SK-N-SH (cell line): ENCODE measurements at regions not wholly inside any gene's neighbourhood (a gene's known extent, or its start where the extent isn't known, plus 50 kb on each side); places are given as distances from the start of the nearest gene placed in this dataset.

Experiments used
- CTCF ChIA-PET: fragments of 300-600, 350-600 bp; formaldehyde crosslinking; extraction: SDS; loops from one replicate; lab custom pipeline; 2021; lab: Yijun Ruan, JAX
- POLR2A ChIA-PET: fragments of 350-600 bp; sonication (Branson Sonifier 250); formaldehyde crosslinking; extraction: SDS; loops from one replicate; lab custom pipeline; 2020; ENCODE audit warnings: antibody characterized with exemption, inconsistent platforms; lab: Yijun Ruan, JAX
- DNase-seq: peaks from one replicate; pipeline ENCODE4 v3.0.0; 2012
- H2AFZ ChIP-seq: fragments of 200-600 bp; sonication (generic); 2 replicates; pipeline ENCODE4 v1.8.1; 2016; ENCODE audit warnings: antibody characterized with exemption, mild to moderate bottlenecking, low read depth
- H3F3A ChIP-seq: fragments of 200-600 bp; sonication (generic); replicated peaks from 2 replicates; pipeline ENCODE3; 2016; ENCODE audit warnings: antibody characterized with exemption, mild to moderate bottlenecking; ENCODE audit not compliant: insufficient read depth
- H3K27ac ChIP-seq, 2 experiments: fragments of 200-500 bp in 1 of 2; fragments of 200-600 bp in 1 of 2; sonication (Bioruptor generic) in 1 of 2; sonication (generic), shearing (Covaris generic) in 1 of 2; 2 replicates each; pipeline versions ENCODE4 v1.5.1 to v1.6.1; 2014 to 2016; ENCODE audit warnings: low read depth in 2 of 2, inconsistent platforms in 1 of 2, low read length in 1 of 2, mild to moderate bottlenecking in 1 of 2, mixed read lengths in 1 of 2
- H3K27me3 ChIP-seq: fragments of 200-600 bp; sonication (generic), shearing (Covaris generic); 2 replicates; pipeline ENCODE4 v1.6.1; 2016; ENCODE audit warnings: mixed run types; ENCODE audit not compliant: insufficient read depth
- H3K36me3 ChIP-seq, 2 experiments: fragments of 200-500 bp in 1 of 2; fragments of 200-600 bp in 1 of 2; sonication (Bioruptor generic) in 1 of 2; sonication (generic) in 1 of 2; replicated peaks in 1 of 2; 2 replicates each; pipeline versions ENCODE3 to v1.5.1; 2014 to 2016; ENCODE audit warnings: low read length in 1 of 2, mild to moderate bottlenecking in 1 of 2; ENCODE audit not compliant: insufficient read depth in 2 of 2, control insufficient read depth in 1 of 2
- H3K4me1 ChIP-seq, 2 experiments: fragments of 200-500 bp in 1 of 2; fragments of 200-600 bp in 1 of 2; sonication (Bioruptor generic) in 1 of 2; sonication (generic), shearing (Covaris generic) in 1 of 2; 2 replicates each; pipeline versions ENCODE4 v1.5.1 to v1.6.1; 2014 to 2016; ENCODE audit warnings: low read depth in 1 of 2, low read length in 1 of 2, mixed run types in 1 of 2; ENCODE audit not compliant: insufficient read depth in 2 of 2, control insufficient read depth in 1 of 2
- H3K4me2 ChIP-seq: fragments of 200-600 bp; sonication (generic), shearing (Covaris generic); 2 replicates; pipeline ENCODE4 v1.6.1; 2017; ENCODE audit warnings: mixed run types
- H3K4me3 ChIP-seq, 2 experiments: fragments of 200-500 bp in 1 of 2; fragments of 200-600 bp in 1 of 2; sonication (Bioruptor generic) in 1 of 2; sonication (generic), shearing (Covaris generic) in 1 of 2; 2 replicates each; pipeline versions ENCODE4 v1.5.1 to v1.8.1; 2014 to 2016; ENCODE audit warnings: low read depth in 2 of 2, inconsistent platforms in 1 of 2, low read length in 1 of 2, mild to moderate bottlenecking in 1 of 2, mixed read lengths in 1 of 2, moderate library complexity in 1 of 2
- H3K79me2 ChIP-seq: fragments of 200-600 bp; sonication (generic); 2 replicates; pipeline ENCODE4 v1.8.1; 2017; ENCODE audit warnings: mild to moderate bottlenecking; ENCODE audit not compliant: insufficient read depth
- H3K9ac ChIP-seq: fragments of 200-600 bp; sonication (generic); 2 replicates; pipeline ENCODE4 v1.6.1; 2017; ENCODE audit warnings: mixed run types
- H3K9me2 ChIP-seq: fragments of 200-600 bp; sonication (generic); 2 replicates; pipeline ENCODE4 v1.6.1; 2017; ENCODE audit warnings: mixed run types
- H3K9me3 ChIP-seq: fragments of 200-600 bp; sonication (generic); 2 replicates; pipeline ENCODE4 v1.6.1; 2017; ENCODE audit warnings: mixed run types, mild to moderate bottlenecking, moderate library complexity
- H4K20me1 ChIP-seq: fragments of 200-600 bp; sonication (generic); 2 replicates; pipeline ENCODE4 v1.6.1; 2017; ENCODE audit warnings: mild to moderate bottlenecking, mixed run types; ENCODE audit not compliant: insufficient read depth
- CHD2 ChIP-seq: fragments of 150-350 bp; IDR thresholded peaks from 2 replicates; pipeline ENCODE4 v1.6.1; 2018; ENCODE audit warnings: low read length; ENCODE audit not compliant: partially characterized antibody
- ELF1 ChIP-seq: IDR thresholded peaks from 2 replicates; pipeline ENCODE4 v1.4.0; 2012
- EP300 ChIP-seq, 2 experiments: IDR thresholded peaks; 2 replicates each; pipeline versions ENCODE4 v1.4.0 to v1.6.1; 2012; ENCODE audit warnings: borderline replicate concordance in 1 of 2, low read depth in 1 of 2, low read length in 1 of 2
- FOSL2 ChIP-seq: IDR thresholded peaks from 2 replicates; pipeline ENCODE4 v1.4.0; 2012; ENCODE audit warnings: low read depth, mild to moderate bottlenecking, moderate library complexity, borderline replicate concordance
- IRF3 ChIP-seq: fragments of 150-350 bp; IDR thresholded peaks from 2 replicates; pipeline ENCODE4 v1.6.1; 2016; ENCODE audit warnings: mild to moderate bottlenecking, low read depth, low read length
- MEF2A ChIP-seq: IDR thresholded peaks from 2 replicates; pipeline ENCODE4 v1.4.0; 2012; ENCODE audit warnings: low read depth, borderline replicate concordance
- NFIC ChIP-seq: IDR thresholded peaks from 2 replicates; pipeline ENCODE4 v1.4.0; 2012; ENCODE audit warnings: borderline replicate concordance
- NRF1 ChIP-seq: IDR thresholded peaks from 2 replicates; pipeline ENCODE4 v1.6.1; 2012; ENCODE audit warnings: low read depth, mild to moderate bottlenecking, low read length
- RAD21 ChIP-seq: IDR thresholded peaks from 2 replicates; pipeline ENCODE4 v1.6.1; 2012; ENCODE audit warnings: mild to moderate bottlenecking, low read length
- RFX5 ChIP-seq: IDR thresholded peaks from 2 replicates; pipeline ENCODE4 v1.6.1; 2012; ENCODE audit warnings: mild to moderate bottlenecking, improper control_type of control experiment, low read length
- SMC3 ChIP-seq: IDR thresholded peaks from 2 replicates; pipeline ENCODE4 v1.6.1; 2012; ENCODE audit warnings: low read depth, low read length, improper control_type of control experiment
- TAF1 ChIP-seq: IDR thresholded peaks from 2 replicates; pipeline ENCODE4 v1.6.1; 2012; ENCODE audit warnings: low read depth, mild to moderate bottlenecking, low read length, moderate library complexity, borderline replicate concordance
- TCF12 ChIP-seq: IDR thresholded peaks from 2 replicates; pipeline ENCODE4 v1.4.0; 2012
- TEAD4 ChIP-seq: IDR thresholded peaks from 2 replicates; pipeline ENCODE4 v1.4.0; 2012; ENCODE audit warnings: mild to moderate bottlenecking, borderline replicate concordance; ENCODE audit not compliant: insufficient read depth
- WGBS: methylation state at CpG from one replicate; pipeline ENCODE4 v1.1.6; 2017; ENCODE audit warnings: low lambda C conversion rate; 5-methylcytosine and 5-hydroxymethylcytosine counted together
- TF ChIP-seq, protein P1 (sequence below): IDR thresholded peaks from 2 replicates; pipeline ENCODE4 v1.6.1; 2012; ENCODE audit warnings: mild to moderate bottlenecking, low read depth, low read length, moderate library complexity
- TF ChIP-seq, protein P2 (sequence below): IDR thresholded peaks from 2 replicates; pipeline ENCODE4 v1.4.0; 2012; ENCODE audit warnings: low read depth, borderline replicate concordance
- TF ChIP-seq, protein P3 (sequence below): IDR thresholded peaks from 2 replicates; pipeline ENCODE4; 2012
- TF ChIP-seq, protein P4 (sequence below): fragments of 150-350 bp; IDR thresholded peaks from 2 replicates; pipeline ENCODE4 v1.6.1; 2017; ENCODE audit warnings: antibody characterized with exemption, low read length, low read depth, borderline replicate concordance

DNA sequence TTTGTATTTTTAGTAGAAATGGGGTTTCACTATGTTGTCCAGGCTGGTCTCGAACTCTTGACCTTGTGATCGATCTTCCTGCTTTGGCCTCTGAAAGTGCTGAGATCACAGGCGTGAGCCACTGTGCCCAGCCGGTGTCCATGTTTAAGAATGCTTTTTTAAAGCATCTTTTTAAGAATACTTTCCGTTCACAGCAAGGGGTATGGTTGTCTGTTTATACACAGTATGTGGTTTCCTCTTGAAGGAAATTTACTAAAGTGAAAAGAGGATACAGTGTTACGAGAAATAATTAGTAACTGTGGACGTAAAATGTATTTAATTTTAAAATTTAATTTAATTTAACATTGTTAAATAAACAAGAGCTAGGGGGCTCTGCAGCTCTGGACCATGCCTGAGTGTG, 73.4 kb downstream of the GSC start:
- Histone ChIP-seq H3K9me3 (no peaks in the 10 kb centered on the region), H3K4me3 (no peak overlapping the region), H3K27ac (no peak overlapping the region), H3K4me1 (no peaks in the 10 kb centered on the region), H3F3A (no peaks in the 10 kb centered on the region), H3K27me3 (no peaks in the 10 kb centered on the region), H3K4me2 (no peak overlapping the region)
- WGBS = 81% methylated on average over 7 of the region's 7 CpGs
- CTCF ChIA-PET = interaction anchor here (0.9 kb wide), 2 partner anchors 52 to 736 kb away, joined by 3 to 4 read pairs; no protein-coding TSS in a partner anchor
- no peak for DNase-seq
- TF ChIP-seq RFX5 (no peak), CHD2 (no peak), MEF2A (no peak), SMC3 (no peak), TEAD4 (no peak), EP300 (IDR thresholded peaks at IDR 0.05; ENCODE audit: borderline replicate concordance in 1 of 2, low read depth in 1 of 2, low read length in 1 of 2) (no peak), IRF3 (no peak), ELF1 (no peak), RAD21 (no peak), FOSL2 (no peak), TCF12 (no peak), NRF1 (no peak), TAF1 (no peak), NFIC (no peak)
- TF ChIP-seq, protein P1, sequence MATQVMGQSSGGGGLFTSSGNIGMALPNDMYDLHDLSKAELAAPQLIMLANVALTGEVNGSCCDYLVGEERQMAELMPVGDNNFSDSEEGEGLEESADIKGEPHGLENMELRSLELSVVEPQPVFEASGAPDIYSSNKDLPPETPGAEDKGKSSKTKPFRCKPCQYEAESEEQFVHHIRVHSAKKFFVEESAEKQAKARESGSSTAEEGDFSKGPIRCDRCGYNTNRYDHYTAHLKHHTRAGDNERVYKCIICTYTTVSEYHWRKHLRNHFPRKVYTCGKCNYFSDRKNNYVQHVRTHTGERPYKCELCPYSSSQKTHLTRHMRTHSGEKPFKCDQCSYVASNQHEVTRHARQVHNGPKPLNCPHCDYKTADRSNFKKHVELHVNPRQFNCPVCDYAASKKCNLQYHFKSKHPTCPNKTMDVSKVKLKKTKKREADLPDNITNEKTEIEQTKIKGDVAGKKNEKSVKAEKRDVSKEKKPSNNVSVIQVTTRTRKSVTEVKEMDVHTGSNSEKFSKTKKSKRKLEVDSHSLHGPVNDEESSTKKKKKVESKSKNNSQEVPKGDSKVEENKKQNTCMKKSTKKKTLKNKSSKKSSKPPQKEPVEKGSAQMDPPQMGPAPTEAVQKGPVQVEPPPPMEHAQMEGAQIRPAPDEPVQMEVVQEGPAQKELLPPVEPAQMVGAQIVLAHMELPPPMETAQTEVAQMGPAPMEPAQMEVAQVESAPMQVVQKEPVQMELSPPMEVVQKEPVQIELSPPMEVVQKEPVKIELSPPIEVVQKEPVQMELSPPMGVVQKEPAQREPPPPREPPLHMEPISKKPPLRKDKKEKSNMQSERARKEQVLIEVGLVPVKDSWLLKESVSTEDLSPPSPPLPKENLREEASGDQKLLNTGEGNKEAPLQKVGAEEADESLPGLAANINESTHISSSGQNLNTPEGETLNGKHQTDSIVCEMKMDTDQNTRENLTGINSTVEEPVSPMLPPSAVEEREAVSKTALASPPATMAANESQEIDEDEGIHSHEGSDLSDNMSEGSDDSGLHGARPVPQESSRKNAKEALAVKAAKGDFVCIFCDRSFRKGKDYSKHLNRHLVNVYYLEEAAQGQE = no peak
- TF ChIP-seq, protein P2, sequence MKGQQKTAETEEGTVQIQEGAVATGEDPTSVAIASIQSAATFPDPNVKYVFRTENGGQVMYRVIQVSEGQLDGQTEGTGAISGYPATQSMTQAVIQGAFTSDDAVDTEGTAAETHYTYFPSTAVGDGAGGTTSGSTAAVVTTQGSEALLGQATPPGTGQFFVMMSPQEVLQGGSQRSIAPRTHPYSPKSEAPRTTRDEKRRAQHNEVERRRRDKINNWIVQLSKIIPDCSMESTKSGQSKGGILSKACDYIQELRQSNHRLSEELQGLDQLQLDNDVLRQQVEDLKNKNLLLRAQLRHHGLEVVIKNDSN = no peak
- TF ChIP-seq, protein P3, sequence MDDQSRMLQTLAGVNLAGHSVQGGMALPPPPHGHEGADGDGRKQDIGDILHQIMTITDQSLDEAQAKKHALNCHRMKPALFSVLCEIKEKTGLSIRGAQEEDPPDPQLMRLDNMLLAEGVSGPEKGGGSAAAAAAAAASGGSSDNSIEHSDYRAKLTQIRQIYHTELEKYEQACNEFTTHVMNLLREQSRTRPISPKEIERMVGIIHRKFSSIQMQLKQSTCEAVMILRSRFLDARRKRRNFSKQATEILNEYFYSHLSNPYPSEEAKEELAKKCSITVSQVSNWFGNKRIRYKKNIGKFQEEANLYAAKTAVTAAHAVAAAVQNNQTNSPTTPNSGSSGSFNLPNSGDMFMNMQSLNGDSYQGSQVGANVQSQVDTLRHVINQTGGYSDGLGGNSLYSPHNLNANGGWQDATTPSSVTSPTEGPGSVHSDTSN = no peak
- TF ChIP-seq, protein P4, sequence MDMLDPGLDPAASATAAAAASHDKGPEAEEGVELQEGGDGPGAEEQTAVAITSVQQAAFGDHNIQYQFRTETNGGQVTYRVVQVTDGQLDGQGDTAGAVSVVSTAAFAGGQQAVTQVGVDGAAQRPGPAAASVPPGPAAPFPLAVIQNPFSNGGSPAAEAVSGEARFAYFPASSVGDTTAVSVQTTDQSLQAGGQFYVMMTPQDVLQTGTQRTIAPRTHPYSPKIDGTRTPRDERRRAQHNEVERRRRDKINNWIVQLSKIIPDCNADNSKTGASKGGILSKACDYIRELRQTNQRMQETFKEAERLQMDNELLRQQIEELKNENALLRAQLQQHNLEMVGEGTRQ = no peak
- TF ChIP-seq, all 33 proteins: peak for 0
- Histone ChIP-seq H3K9me2 (no peaks in the 10 kb centered on the region), H2AFZ (no peak overlapping the region), H3K79me2 (no peaks in the 10 kb centered on the region), H4K20me1 (no peaks in the 10 kb centered on the region), H3K9ac (no peak overlapping the region), H3K36me3 (no peaks in the 10 kb centered on the region)
- POLR2A ChIA-PET = no interaction called here
